HepG2 (cell line): ENCODE measurements at regions not wholly inside any gene's neighbourhood (a gene's known extent, or its start where the extent isn't known, plus 50 kb on each side); places are given as distances from the start of the nearest gene placed in this dataset.

Experiments
- FOSL1 ChIP-seq: sonication (generic); formaldehyde crosslinking; IDR thresholded peaks from 2 replicates; pipeline ENCODE4 v1.9.0; 2021; ENCODE audit warnings: missing genetic modification reagents, borderline replicate concordance
- KDM1A ChIP-seq: IDR thresholded peaks from 2 replicates; pipeline ENCODE4 v1.6.1; 2016; ENCODE audit warnings: missing compliant biosample characterization
- ZNF766 ChIP-seq: sonication (generic); formaldehyde crosslinking; IDR thresholded peaks from 2 replicates; pipeline ENCODE4 v1.5.0; 2020; ENCODE audit warnings: missing genetic modification reagents, borderline replicate concordance
- TF ChIP-seq, protein P1 (sequence below): sonication (generic); formaldehyde crosslinking; IDR thresholded peaks from 2 replicates; pipeline ENCODE4 v1.5.0; 2020; ENCODE audit warnings: mild to moderate bottlenecking, missing genetic modification reagents, moderate library complexity
- TF ChIP-seq, protein P2 (sequence below): sonication (generic); formaldehyde crosslinking; IDR thresholded peaks from 2 replicates; pipeline ENCODE4 v1.4.0; 2020; ENCODE audit warnings: missing genetic modification reagents, borderline replicate concordance

DNA sequence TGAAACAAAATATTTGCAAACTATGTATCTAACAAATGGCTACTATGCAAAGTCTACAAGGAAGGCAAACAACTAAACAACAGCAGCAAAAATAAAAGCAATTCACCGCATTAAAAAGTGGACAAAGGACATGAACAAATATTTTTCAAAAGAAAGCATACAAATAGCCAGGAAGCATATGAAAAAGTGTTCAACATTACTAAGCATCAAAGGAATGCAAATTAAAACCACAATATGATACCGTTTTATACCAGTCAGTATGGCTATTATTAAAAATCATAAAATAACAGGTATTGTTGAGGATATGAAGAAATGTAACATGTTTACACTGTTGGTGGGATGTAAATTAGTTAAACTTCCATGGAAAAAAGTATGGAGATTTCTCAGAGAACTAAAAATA is 1106.7 kb downstream of the PDHA2 start:
- no peak for TF ChIP-seq FOSL1
- TF ChIP-seq KDM1A, result no peak
- TF ChIP-seq, protein P1, sequence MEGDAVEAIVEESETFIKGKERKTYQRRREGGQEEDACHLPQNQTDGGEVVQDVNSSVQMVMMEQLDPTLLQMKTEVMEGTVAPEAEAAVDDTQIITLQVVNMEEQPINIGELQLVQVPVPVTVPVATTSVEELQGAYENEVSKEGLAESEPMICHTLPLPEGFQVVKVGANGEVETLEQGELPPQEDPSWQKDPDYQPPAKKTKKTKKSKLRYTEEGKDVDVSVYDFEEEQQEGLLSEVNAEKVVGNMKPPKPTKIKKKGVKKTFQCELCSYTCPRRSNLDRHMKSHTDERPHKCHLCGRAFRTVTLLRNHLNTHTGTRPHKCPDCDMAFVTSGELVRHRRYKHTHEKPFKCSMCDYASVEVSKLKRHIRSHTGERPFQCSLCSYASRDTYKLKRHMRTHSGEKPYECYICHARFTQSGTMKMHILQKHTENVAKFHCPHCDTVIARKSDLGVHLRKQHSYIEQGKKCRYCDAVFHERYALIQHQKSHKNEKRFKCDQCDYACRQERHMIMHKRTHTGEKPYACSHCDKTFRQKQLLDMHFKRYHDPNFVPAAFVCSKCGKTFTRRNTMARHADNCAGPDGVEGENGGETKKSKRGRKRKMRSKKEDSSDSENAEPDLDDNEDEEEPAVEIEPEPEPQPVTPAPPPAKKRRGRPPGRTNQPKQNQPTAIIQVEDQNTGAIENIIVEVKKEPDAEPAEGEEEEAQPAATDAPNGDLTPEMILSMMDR (CRISPR knock-in tag), result no peak
- TF ChIP-seq ZNF766, result no peak
- TF ChIP-seq, protein P2, sequence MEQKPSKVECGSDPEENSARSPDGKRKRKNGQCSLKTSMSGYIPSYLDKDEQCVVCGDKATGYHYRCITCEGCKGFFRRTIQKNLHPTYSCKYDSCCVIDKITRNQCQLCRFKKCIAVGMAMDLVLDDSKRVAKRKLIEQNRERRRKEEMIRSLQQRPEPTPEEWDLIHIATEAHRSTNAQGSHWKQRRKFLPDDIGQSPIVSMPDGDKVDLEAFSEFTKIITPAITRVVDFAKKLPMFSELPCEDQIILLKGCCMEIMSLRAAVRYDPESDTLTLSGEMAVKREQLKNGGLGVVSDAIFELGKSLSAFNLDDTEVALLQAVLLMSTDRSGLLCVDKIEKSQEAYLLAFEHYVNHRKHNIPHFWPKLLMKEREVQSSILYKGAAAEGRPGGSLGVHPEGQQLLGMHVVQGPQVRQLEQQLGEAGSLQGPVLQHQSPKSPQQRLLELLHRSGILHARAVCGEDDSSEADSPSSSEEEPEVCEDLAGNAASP (CRISPR knock-in tag), result no peak
